NCI-H1694 (cell line): ENCODE measurements at regions not wholly inside any gene's neighbourhood (a gene's known extent, or its start where the extent isn't known, plus 50 kb on each side); places are given as distances from the start of the nearest gene placed in this dataset.

Source experiments
- DNase-seq: peaks from one replicate; lab custom pipeline; 2025; lab: John Stamatoyannopoulos, UW

DNA sequence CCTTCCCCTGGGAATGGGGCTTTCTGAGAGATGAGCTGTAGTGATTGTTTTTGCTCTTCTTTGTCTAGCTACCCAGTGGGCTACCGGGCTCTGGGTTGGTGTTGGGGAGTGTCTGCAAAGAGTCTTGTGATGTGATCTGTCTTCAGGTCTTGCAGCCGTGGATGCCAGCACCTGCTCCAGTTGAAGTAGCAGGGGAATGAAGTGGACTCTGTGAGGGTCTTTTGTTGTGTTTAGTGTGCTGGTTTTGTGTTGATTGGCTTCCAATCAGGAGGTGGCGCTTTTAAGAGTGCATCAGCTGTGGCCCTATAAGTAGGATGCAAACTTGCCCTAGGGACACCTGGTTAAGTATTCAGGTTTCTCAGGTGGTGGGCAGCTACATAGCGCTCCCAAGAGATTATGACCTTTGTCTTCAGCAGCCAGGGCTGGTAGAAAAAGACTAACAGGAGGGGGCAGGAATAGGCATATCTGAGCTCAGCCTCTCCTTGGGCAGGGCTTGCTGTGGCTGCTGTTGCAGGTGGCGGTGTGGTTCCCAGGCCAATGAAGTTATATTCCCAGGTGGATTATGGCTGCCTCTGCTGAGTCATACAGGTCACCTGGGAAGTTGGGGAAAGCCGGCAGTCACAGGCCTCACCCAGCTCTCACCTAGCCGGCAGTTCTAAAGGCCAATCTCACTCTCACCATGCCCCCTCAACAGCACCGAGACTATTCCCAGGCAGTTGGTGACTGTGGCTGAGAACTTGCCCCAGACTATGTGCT is 315.7 kb upstream of the C11orf87 start:
- DNase-seq = no peak

DNA sequence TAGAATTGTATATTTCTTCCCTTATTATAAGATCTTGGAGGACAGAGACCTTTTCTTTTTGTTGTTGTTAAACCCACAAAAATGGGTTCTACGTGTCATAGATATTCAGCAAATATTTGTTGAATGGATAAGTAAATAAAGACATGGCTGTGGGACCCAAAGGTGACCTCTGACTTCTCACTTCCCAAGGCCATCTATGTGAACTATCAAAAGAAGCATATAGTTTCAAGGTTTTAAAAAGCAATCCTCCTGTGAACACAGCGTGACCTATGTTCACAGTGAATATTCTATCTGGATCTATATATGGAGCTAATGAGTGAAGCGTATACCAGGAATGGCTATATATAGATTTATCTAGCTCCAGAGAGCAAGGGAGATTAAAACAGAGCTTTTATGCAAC is 312.8 kb upstream of the C11orf87 start:
- no peak for DNase-seq

DNA sequence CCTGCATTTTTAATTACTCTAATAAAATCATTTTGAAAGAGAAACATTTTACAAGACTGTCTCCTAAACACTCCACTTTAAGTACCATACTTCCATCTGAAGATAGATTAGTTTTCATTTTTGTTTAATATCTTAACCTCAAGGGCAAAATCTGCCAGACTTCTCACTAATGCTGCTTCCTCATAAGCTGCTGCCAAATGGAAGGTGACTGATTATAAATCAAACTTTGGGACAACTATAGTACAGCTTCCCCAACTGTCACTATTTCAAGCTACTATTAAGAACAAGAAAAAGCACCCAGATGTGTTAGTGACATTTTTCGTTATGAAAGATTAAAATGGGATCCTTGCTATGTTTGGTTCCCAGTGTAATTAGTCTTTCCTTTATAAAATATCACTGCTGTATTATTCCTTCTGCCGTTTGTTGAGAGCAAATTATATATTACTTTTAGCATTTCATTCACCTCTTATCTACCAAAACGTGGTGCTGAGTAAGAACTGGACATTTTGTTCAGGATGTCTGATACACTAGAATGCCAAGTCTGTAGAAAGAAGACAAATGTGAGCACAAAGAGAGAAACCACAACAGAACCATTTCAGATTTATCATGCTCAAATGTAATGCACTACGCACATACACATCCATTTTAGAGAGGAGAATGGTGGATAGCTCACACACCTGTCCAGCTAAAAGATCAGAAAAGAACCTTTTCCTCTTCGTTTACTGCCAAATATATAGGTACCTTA is 312.2 kb upstream of the C11orf87 start:
- DNase-seq = no peak

DNA sequence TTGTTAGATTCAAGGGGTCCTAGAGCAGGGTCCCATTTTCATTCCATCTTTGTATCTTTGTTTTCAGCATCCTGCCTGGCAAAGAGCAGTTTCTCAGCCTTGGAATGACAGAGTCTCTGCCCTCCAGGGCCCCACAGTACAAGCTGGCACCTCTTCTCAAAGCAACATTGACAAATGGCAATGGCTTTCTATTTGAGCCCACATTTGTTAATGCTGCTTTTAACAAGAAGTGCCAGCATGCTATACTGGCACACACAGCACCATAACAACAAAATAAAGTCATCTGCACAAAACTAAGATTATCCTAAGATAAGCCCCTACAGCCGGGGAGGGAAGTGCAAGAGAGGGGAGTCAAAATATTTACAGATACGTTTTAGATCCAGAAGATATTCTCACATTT is 309.7 kb upstream of the C11orf87 start:
- no peak for DNase-seq

DNA sequence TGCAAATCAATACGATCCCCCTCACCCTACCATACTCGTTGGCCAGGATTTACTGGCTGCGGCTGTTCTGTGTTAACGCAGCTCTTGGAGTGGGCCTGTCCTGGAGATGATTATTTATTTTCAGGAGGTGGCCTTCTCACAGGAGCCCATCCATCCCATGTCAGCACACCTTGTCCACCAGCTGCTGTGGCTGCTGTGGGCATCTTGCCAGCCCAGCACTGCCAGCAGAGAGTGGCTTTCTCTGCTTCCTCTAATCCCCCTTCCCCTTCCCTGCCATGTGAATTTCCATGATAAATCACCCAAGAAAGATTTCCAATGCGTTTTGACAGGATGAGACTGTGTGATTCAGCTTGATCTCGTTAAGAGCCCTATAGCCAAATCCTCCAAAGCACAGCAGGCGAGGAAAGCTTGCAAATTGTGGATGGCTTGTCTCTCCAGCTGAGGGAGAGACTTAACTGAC is 309.1 kb upstream of the C11orf87 start:
- DNase-seq = no peak

DNA sequence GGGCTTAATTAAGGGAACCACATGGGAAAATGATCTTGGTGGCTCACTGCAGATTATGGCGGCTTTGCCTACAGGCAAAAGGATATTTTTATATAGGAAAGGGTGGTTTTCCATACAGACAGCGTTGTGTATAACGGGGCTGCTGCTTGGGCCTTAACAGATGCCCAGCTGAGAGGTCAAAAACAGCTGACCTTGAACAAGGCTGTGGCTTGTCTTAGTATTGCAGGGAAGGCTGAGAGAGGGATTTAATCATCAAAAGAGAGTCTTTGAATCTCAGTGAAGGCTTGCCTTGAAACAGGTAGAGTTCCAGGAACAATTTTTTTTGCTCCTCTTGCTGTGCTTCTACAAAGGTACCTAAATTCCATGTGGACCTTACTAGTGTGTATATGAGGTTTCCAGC is 301.6 kb upstream of the C11orf87 start:
- no peak for DNase-seq

DNA sequence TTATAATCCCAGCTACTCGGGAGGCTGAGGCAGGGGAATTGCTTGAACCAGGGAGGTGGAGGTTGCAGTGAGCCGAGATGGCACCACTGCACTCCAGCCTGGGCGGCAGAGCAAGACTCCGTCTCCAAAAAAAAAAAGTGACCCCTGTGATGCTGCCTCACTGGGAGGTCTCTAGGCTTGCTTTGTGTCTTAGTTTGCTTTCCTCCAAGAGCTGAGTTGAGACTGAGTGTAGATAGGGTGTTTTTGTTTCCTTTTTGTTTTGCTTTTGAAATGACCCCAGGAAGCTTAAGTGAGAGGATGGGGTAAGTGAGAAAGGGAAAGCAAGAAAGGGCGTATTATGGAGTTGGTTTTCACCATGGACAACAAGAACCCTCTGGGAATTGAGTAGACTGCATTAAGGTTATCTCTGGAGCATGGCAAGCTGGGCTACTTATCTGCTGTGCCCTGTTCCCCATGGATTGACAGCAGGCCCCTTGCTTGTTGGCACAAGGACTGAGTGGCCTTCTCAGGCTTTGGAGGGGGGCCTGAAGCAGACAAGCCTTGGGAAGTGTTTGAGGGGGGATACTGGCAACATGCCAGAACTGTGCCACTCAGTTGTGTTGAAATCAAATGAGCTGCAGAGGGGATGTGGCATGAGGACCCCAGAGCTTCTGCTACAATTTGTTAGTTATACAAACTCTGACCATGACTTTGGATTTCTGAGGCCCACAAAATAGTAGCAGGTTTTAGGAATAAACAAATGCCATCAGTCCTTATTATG is 300.6 kb upstream of the C11orf87 start:
- DNase-seq = no peak

DNA sequence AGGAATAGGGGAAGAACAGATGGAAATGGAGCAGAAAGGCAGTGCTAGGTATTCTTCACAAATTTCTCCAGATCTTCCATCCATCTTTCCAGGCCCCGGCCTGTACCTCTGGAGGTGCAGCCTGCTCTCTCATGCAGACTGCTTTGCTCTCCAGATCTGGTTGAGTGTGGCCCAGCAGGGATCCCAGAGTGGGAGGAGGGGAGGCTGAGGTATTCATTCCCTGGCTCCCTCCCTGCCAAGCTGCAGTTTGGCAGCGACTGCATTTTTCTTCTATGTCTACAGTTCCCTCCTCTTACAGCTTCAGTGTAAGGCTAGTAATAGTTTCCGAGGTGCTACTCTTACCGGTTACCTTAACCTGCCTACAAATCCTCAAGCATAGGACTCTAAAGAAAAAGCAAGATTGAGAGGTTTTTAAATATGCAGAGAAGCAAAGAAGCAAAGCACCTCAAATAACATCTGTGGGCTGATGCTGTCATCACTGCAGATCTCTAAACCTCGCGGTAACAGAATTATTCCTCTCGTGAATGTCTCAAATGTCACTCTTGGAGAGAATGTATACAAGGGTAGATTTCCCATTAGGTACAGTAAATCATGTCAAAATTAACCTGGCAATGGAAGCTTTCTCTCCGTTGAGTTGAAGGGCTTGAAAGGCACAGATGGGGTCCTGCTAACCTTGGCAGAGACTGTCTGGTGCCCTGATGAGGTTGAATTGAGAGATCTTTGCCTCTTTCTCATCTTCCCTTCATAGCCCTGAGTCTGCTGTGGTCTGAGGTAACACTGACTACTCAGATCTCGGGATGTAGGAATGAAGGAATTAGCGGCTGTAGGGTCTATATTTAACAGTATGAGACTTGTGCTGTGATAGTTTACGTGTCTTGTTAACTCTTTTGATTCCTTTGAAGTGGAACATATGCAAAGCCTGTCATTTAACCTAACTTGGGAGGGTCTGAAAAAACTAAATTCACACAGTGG is 297.9 kb upstream of the C11orf87 start:
- peak; percentile 22 for DNase-seq

DNA sequence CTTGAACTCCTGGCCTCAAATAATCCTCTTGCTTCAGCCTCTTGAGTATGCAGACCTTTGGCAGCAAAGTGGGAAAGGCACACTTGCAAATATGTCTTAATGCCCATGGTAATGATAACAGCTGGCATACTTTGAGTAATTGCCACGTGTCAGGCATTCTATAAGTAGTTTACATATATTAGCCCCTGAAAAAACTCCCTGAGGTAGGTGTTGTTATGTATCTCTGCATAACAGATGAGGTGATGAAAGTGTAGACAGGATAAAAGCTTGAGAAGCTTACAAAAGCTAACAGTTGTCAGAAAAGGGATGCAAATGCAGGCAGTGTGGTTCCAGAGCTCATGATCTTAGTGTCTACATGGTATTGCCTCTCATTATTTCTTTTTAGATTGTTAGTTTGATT is 291.1 kb upstream of the C11orf87 start:
- no peak for DNase-seq

DNA sequence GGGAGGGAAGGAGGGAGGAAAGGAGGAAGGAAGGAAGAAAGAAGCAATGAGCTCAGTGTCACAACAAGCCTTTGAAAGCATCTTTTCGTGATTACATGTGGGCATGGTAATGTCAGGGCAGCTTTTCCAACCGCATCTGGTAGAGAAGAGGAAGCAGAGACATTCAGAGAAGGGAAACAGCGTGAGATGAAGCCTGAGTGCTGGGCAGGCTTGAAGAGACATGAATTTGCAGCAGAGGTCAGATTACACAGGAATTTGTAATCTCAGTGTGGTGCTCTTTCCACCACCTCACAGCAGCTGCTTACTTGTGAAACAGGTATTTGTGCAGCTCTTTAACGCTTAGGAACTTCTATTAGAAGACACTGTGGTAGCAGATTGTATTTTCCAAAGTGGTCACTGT is 289.5 kb upstream of the C11orf87 start:
- no peak for DNase-seq

DNA sequence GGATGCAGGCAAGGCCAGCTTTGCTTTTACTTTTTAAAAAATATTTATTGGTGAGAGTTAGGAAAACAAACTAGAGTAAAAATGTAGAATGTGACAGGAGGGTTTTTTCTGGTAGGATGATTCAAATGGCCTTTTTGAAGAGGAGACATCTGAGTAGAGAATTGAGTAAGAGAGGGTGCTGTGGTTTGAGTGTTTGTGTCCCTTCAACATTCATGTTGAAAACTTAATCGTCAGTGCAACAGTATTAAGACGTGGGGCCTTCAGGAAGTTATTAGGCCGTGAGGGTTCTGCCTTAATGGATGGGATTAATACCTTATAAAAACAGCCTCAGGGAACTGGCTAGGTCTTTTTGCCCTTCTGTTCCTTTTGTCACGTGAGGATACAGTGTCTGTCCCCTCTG is 288.8 kb upstream of the C11orf87 start:
- DNase-seq = no peak

DNA sequence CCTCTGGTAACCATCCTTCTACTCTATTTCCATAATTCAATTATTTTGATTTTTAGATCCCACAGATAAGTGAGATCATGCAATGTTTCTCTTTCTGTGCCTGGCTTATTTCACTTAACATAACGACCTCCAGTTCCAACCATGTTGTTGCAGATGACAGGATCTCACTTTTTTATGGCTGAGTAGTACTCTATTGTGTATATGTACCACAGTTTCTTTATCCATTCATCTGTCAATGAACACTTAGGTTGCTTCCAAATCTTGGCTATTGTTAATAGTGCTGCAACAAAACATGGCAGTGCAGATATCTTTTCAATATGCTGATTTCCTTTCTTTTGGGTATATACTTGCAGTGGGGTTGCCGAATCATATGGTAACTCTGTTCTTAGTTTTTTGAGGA is 286.4 kb upstream of the C11orf87 start:
- DNase-seq = no peak

DNA sequence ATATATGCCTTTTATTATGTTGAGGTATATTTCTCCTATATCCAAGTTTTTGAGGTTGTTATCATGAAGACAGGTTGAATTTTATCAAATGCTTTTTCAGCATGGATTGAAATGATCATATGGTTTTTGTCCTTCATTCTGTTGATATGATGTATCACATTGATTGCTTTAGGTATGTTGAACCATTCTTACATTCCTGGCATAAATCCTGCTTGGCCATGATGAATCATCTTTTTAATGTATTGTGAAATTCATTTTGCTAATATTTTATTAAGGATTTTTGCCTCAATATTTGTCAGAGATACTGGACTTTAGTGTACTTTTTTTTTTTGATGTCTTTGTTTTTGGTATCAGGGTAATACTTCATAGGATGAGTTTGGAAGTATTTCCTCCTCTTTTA is 283.8 kb upstream of the C11orf87 start:
- no peak for DNase-seq

DNA sequence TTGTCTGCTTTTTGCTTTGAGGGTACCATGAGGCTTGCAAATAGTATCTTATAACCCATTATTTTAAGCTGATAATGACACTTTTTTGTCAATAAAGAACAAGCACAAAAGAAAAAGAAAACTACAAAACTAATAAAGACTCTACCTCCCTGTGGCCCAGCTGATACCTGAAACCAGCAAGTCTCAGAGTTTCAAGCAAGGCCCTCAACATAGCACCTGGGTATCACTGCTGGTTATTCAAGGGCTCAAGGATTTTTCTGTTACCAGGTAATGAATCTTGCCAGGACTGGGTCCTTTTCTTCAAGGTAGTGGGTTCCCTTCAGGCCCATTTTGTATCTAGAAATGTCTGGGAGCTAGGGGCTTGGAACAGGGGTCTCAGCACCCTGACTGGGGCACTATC is 281.6 kb upstream of the C11orf87 start:
- DNase-seq = no peak

DNA sequence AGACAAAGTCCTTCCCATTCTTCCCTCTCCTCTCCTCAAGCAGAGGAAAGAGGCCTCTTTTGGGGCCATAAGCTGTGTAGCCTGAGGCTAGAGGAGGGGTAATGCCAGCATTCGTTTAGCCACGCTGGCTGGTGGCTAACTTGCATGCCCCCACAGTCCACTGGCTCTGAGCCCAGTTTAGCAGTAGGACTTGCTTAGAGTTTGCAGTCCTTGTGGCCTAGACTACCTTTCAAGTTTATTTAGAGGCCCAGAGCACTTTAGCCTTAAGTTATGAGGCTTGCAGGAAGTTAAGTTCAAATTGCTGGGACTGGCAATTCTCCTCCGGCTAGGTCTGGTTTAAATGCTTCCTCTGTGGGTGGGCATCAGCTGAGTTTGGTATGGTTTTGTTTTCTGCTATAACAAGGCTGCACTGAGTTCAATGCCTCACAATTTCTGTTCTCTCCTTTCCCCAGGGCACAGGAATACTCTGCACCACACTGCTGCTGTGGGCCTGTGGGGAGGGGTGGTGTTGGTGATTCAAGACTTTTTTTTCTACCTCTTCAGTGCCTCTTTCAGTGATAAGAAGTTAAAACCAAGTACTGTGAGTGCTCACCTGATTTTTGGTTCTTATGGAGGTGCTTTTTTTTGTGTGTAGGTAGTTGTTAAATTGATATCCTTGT is 281.0 kb upstream of the C11orf87 start:
- no peak for DNase-seq

DNA sequence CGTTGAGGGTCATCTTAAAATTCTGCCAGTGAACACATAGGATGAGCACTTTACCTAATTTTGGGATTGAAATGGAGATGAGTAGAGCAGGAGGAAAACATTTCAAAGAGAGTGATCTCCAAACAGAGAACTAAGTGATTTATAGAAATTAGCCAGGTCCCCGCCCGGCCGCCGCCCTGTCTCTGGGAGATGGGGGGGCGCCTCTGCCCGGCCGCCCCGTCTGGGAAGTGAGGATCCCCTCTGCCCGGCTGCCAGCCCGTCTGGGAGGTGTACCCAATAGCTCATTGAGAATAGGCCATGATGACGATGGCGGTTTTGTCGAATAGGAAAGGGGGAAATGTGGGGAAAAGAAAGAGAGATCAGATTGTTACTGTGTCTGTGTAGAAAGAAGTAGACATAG is 276.7 kb upstream of the C11orf87 start:
- DNase-seq = no peak

DNA sequence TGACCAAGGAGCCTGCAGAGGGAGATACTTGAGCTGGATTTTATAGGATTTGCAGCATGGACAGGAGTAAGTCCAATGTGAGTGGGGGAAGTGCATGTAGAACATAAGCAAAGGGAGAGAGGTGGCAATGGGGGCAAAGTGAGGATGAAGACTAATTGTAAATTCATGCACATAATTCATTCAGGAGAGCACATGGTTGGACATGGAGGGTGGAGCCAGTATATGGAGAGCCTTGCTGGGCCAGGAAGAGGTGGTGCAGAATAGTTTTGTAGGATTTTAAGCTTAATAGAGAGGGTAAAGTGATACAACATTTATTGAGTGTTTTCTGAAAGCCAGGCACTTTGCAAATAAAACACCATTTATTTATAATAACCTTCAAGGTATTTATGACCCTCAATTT is 274.3 kb upstream of the C11orf87 start:
- no peak for DNase-seq

DNA sequence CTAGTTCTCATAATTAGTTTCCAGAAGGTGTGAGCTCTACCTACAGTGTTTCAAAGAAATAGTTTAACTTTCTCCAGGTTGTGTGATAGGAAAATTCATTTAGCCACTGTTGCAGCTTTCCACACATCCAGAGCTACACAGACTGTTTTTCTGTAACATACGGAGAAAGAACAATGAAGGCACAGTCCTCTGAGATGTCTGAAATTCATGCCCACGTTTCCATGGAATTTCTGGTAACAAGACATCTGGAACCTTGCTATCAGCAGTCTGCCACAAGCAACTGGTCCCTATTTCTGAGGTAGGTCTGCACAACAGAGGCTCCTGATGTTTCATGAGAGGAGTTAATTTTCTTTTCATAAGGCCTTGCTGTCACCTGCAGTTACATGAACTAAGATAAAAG is 273.3 kb upstream of the C11orf87 start:
- DNase-seq = peak; percentile 11

DNA sequence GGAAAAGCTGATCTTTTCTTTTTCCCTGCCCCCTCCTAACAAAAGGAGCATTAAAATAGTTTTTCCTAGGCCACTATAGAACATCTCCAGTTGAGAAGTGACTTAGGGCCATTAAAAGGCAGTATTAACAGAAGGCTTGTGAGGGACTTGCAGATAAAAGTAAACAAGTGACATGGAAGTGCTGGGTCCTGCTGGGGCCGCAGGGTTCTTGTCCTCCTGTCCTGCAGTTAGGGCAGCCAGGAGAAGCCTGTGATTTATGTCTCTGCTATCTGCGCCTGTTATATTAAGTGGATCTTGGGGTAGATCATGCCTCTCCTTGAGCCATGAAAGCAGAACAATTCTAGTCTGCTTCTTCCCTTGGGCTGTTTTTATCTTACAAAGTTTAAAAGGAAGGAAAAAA is 271.4 kb upstream of the C11orf87 start:
- no peak for DNase-seq

DNA sequence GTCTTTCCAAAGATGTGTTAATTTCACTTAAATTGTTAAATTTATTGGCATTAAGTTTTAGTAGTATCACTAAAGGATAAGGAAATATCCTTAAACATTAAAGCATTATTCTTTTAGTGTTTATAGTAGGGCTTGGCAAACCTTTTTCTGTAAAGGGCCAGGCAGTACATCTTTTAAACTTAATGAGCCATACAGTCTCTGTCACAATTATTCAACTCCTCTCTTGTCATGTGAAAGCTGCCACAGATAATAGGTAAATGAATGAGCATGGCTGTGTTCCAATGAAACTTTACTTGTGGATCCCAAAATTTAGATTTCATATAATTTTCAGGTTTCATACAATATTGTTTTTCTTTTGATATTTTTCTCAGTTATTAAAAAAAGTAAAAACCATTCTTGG is 268.2 kb upstream of the C11orf87 start:
- no peak for DNase-seq

DNA sequence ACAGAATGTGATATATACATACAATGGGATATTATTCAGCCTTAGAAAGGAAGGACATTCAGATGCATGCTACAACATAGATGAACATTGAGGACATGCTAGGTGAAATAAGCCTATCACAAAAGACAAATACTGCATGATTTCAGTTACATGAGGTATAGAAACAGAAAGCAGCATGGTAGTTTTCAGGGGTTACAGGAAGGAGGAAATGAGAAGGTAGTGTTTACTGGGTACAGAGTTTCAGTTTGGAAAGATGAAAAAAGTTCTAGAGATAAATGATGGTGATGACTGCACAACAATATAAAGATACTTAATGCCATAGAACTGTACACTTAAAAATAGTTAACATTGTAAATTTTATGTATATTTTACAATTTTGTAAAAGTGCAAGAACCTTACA is 266.7 kb upstream of the C11orf87 start:
- no peak for DNase-seq
